CD4-positive, alpha-beta T cell treated with Interleukin-1 beta for 1 hour (primary cell): ENCODE measurements at regions not wholly inside any gene's neighbourhood (a gene's known extent, or its start where the extent isn't known, plus 50 kb on each side); places are given as distances from the start of the nearest gene placed in this dataset.
A peak's percentile ranks its signal among the peaks of the same experiment; 100 is the strongest.

Source experiments
- DNase-seq, 2 donors: peaks; one replicate each; pipeline ENCODE4 v3.0.0-alpha.2; 2020 to 2022

DNA sequence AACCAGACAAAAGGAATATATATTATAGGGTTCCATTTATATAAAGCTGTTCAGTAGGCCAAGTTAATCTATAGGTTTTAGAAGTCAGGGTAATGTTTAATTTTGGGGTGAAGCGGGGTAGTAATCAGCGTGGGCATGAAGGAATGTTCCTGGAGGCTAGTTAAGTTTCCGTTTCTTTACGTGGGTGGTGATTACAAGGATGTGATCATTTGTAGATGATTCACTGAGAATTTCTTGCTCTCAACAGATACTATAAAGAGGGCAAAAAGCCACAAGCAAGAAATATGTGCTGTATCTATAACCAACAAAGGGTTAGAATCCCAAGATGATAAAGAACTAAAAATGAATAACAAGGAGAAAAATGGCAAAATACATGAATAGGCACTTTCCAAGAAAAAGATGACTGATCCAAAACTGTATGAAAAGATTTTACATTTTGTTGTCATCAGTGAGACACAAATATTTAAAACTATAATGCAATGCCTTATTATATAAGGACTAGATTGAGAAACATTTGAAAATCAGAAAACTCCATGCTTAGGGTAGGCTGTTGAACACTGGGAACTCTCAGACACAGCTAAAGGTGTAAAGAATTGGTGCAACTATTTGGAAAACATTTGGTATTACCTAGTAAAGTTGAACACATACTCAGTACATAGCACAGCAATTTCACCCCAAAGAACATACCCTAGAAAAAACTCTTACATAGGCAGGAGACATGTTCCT is 224.3 kb upstream of the S1PR3 start:
- no peak for DNase-seq

DNA sequence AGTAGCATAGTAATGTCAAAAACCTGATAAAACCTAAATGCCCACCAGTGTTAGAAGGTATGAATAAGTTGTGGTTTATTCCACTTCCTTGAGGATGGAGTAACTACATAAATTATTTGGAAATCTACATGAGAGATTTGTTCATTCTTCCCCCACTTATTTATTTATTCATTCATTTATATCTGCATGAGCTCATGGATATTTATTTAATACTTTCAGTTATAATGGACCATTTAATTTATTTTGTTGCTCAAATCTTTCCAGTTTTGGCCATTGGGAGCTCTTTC is 223.8 kb upstream of the S1PR3 start:
- DNase-seq = no peak

DNA sequence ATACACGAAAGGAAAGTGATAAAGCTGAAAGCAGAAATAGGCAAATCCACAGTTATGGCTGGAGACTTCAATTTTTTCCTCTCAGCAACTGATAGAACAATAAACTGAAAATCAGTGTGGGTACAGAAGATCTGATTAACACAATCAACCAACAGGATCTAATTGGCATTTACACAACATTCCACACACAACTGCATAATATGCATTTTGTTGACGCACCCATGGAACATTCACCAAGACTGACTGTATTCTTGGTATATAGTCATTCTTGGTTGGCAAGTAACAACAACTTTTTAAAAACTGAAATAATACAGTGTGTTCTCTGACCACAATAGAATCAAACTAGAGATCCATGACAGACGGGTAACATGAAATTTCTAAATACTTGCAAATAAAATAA is 218.7 kb upstream of the S1PR3 start:
- DNase-seq = no peak

DNA sequence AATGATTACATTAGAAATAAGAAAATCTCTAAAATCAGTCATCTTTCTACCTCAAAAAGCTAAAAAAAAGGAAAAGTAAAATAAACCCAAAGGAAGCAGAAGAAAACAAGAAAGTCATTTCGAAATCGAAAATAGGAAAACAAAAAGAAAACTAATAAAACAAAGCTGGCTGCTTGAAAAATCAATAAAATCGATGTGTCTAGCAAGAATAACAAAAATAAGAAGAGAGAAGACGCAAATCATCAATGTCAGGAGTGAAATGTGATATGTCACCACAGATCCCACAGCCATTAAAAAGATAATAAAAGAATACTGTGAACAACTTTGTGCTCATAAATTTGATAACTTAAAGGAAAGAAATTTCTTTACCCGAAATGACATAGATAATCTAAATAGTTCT is 218.1 kb upstream of the S1PR3 start:
- DNase-seq = no peak

DNA sequence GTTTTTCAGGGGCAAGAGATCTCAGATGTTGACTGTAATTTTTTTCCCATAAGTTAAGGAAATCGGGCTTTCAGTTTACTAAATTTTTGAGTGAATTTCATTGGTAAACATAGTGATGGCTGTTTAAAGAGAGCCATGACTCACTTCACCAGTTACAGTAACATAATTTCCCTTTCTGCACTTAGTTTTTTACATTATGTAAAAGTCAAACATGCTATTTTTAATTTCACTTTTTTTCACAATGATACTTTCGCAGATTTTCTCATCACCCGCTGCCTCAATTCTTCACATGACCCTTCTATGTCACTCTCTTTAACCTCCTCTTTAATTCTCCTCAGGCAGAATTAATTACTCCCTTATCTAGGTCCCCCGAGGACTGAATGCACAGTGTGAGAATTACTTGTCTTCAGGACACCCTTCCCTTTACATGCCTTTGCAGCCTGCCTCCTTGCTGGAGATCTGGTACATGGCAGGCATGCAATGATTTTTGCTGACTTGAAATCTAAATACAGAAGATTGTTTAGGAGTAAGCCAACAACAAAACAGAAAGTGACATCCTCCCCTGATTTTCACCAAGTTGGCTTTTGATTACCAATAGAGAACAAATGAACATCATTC is 217.5 kb upstream of the S1PR3 start:
- DNase-seq = no peak

DNA sequence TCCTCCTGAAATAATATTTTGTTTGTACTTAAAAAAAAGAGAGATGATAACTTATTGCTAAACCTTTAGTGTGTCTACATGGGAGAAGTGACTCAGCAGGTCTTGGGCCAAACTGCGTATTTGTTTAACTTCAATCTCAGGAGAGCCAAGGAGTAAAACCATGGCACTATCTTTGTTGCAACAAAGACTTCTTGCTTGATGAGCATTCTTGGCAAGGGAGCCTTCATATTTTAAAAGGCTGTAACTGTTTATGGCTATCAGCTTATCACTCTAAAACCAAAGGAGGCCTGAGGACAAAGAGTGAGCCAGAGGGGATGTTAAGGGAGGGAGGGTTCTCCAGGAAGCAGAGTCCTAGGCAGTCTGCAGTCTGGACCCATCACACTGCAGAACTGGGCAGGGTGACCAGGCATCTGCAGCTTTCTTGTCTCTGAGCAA is 216.2 kb upstream of the S1PR3 start:
- no peak for DNase-seq

DNA sequence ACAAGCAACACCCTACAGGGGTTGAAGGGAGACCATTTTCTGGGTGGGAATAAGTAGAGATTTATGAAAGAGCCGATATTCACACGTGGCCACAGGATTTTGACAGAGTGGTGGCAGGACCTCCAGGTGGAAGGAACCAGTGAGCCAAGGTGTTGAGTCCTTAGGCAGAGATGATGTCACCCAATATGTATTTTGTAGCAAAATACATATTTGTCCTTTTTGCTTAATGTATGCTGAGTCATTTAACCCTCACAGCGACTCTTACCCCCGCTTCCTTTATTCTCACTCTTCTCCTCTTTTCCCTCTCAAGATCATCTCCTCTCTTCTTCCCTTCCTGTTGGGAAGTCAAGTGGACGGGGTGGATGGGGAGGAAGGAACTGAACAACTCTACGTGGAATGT is 215.7 kb upstream of the S1PR3 start:
- DNase-seq = no peak

DNA sequence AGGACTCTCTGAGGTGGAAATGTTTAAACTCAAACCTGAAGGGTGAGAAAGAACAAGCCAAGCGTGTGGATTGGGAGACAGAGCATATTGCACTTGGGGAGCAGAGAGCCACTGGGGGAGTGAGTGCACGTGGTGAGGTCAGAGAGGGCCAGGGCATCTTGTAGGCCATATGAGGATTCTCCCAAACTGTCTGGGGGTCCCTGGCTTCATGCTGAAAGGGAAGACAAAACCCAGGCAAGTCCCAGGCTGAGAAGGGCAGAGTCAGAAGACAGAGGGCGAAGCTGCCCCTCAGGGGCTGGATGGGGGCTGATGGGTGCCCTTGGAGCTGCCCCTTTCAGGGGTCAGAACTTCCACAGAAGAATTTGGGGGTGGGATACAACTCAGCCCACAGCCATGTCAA is 215.3 kb upstream of the S1PR3 start:
- DNase-seq = no peak

DNA sequence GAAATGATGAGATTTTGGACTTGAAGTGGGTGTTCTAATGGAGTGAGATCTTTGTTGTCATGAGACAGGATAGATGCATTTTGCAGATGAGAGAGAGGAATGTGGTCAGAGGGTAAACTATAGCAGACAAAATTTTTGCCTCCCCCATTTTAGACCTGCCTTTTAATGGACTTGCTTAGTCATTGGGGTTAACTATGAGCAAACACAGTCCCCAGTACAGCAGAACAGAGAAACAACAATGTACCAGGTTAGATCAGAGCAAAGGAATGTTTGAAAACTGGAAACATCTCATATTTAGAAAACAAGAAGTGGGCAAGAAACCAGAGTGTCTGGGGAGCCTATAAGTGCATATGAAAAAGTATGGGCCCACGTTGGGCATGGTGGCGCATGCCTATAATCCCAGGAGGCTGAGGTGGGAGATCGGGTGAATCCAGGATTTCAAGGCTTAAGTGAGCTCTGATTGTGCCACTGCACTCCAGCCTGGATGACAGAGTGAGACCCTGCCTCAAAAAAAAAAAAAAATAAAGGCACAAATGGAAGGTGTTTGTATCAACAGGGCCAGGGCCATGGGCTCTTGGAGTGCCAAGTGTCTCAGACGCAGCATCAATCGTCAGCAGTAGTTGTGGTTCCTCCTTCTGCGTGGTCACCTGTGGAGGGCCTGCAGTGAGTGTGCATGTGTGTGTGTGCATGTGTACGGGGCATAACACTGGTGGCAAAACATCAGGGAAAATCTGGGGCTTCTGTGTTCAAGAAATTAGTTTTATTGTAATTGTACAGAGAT is 214.4 kb upstream of the S1PR3 start:
- no peak for DNase-seq

DNA sequence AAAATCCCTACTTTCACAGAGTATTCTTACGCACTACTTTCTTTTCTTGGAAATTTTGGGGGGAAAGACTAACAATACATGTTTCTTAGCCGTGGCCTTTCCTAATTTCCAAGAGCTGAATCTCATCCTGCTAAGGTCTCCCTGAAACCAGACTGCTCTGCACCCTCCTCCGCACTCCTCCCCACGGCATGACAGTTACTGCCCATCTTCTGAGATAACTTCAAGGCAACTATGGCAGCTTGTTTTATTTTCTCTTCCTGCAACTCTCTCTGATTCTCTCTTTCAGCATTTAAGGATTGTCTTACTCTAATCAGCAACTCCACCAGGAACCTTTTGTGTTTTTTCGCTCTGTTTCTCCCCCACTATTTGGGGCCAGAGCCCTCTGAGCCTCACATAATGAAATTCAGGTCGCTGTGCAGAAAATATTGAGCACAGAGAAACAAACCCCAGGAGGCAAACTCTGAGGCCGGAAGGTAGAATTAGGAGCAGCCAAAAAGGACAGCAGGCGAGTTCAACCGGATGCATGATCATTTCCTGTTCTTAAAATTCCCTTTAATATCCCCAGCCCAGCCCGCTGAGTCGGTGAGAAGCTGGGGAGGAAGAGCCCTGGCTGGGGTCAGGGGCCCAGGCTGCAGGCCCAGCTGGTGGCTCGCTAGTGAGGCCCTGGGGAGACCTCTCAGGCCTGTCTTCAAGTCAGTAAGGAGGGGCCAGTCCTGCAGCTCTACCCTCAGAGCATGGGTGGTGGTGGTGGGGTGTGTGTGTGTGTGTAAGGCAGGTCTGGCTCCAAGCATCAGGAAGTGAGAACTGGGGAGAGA is 213.6 kb upstream of the S1PR3 start:
- DNase-seq = peak in 1 of 2 donors; percentile 7

DNA sequence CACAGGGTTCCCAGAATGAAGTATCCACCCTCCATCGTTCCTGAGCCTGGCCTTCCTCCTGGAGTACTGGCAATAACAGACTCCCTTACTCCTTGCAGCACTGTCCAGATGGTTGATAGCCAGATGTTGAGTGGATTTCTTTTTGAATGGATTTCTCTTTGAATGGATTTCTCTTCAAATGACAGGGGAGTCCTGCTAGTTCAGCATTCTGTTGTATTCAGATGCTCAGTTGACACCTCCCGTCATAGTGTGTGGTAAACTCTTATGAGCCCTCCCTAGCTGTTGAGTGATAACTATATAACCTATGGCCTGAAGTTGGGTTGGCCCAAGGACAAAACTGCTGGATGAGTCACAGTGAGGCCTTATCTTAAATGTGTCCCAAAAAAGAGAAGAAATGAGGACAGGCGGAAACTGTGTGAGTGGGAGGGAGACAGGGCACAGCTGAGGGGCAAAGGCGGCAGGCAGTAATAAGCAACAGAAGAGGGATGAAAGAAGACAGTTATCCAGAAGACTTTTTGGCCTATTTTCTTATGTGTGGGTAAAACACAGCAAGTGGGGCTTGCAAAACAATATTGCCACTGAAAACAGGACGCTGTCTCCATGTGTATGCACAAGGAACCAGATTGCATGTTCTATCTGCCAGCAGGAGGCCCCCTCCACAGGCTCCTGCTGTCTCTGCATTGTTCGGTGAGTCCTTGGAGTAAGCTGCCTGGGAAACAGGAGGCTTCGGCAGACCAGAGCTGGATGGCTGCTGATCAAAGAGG is 209.5 kb upstream of the S1PR3 start:
- no peak for DNase-seq

DNA sequence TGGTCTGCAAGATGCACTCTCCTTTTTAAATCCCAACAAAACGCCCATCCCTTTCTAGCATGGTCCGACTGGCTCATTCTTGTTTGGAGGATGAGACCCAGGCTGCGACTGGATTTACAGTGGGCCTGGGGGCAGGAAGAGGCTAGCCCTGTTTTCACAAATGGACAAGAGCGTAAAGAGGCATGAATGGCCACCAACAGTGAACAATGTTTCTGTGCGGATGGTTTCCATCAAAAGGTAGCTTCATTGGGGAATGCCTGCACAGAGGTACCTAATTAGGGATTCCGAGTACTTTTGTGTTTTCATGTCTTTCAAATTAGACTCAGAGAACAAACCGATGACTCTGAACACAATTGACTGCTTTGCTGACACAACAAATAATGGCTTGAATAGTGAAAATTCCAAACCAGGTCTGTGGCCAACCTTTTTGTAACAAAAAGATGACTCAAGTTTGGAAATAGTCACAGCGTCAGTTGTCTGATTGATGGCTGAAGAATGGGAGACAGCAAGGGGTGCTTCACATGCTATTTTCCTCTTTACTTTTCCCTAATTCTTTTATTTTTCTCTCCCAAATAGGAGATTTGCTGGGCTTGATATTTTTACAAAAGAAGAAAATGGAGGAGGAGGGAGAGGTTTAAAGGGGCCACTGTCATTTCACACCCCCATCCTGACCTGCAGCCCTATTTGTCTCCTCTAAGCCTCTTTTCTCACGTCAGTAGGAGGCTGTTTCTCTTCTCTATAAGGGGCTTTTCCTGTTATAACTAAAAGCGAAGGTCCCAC is 208.1 kb upstream of the S1PR3 start:
- DNase-seq = no peak

DNA sequence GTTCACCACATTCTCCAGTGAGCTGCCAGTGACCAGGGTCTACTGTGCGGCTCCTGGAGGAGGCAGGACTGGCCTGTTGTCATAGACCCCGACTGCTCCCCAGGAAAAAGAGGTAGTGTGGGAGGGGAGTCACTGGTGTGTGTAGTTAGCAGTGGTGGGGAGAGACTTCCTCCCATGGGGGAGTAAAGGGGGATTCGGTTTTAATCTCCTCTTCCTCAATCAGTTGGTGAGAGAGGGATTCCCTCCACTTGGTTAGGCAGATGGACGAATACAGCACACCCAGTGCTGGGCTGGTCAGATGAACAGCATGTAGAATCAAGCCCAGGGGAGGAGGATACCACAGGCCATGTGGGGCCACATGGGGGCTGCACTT is 207.6 kb upstream of the S1PR3 start:
- DNase-seq = no peak

DNA sequence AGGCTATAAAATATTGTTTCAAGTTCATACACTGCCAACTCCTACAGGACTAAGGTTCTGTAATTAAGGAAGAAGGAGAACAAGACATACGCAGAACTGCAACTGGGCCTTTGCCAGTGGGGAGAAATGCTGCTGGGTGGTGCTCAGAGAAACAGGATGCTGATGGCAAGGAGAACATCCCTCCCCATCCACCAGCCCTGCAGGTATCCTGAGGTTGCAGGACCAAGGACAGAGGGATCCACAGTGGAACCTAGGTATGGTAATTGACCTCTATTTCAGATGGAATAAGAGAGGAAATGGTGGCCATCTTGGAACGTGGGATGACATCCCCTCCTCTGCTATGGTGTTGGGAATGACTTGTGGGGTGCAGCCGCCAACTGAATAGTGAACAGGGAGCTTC is 206.3 kb upstream of the S1PR3 start:
- no peak for DNase-seq

DNA sequence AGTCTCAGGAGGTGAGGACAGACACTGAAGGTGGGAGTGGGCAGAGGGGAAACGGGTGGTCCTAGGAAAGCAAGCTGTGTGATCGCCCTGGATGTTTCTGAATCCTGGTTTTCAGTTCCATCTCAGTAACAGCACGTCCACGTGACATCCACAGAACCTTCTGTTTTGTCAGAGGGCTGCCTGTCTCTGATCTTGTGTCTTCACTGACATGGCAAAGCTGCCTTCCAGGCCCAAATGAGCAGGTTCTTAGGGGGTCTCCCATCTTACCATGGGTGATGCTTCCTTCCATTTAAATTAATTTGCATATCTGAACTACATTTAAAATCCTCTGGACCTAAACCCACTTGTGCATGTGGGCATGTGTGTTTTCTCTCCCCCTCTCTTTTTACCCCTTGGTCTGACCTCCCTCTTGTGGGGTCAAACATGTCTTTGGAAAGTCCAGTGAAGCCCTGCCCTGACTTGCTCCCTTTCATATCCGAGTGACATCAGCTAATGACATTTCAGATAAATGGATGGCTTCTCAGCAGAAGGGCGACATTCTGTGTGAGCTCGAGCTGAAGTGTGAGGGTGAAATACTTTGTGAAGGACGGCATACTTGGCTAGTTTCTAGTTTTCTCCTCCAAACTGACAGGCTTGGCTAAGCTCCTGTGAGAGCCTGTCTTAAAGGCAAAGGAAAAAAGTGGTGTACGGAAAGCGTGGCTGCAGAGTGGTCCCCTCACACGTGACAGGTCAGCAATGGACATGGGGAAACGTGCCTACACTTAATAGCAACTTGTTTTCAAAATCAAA is 204.8 kb upstream of the S1PR3 start:
- no peak for DNase-seq

DNA sequence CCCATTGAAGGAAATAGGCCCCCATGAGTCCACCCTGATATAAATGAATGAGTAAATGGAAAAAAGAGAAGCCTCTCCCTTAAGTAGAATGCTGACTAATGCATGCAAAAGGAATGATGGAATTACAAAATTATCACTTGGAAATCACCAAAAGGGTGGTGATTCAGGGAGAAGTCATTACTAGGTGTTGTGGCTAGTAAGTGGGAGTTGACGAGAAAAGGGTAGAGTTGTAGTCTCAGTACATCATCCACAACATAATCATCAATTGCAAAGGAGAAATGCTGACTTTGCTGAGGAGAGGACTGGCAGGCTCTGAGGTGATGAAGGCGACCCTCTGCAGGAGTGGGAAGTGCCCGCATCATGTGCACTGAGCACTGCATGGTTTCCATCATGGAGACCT is 201.5 kb upstream of the S1PR3 start:
- no peak for DNase-seq

DNA sequence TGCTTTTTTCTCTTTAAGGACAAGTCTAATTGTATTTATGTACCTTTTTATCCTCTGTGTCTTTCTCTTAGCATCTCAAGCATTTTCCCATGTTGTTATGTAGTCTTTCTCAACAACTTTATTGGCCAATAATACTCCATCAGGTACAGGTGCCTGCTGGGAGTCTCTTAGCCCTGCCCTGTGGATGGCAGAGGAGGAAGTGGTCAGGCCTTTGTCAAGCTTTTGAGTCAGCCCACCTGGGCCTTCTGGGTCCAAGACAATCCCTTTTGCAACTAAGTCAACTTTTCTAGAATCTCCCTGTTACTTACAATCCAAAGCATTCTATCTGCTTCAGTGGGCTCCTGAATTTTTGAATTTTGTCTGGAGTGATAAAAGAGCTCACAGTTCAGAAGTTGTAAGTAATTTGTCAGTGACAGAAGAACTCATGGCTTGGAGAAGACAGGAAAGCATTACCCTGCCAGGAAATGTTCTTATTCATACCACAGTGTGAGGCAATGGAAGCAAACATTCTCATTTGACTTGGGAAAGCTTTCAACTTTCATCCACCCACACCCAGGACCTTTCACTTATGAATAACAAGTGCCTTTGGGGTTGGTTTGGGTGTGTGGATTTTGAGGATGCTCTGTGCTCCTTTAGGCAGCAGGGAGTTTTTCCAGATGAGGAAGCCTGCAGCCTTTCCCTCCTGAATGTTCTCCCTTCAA is 200.0 kb upstream of the S1PR3 start:
- DNase-seq = no peak

DNA sequence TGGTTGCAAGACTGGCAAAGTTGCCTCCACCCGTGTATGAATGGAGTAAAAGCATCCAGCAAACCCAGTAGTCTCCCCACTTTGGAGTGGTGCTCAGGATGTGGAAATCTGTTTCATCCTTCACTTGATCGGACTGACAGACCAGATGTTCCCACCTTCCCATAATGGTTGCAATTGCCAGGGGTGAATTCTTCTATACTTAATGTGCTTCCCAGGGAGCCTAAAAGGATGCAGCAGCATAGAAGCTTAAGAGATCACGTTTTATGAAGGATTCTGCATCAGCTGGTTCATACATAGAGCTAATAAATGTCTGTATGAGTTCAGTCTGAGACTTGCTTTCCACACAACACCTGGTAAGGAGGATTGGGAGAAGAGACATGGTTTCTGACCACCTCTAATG is 198.8 kb upstream of the S1PR3 start:
- no peak for DNase-seq

DNA sequence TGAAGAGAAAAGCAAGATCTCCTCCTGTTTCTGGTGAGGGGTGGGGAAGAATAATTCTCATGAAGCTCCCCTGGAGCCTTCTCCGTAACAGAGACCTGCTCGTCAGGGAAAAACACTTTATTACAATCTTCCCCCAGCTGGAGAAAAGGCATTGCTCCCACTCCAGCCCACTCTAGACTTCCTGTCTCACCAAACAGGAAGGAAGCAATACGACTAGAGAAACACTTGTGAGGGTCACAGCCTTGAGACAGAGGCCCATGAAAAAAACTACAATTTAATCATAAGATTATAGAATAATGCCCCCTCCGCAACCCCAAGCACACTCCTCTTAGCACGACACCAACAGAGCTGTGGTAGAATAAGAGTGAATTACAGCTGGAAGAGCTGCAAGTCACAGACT is 197.2 kb upstream of the S1PR3 start:
- DNase-seq = no peak

DNA sequence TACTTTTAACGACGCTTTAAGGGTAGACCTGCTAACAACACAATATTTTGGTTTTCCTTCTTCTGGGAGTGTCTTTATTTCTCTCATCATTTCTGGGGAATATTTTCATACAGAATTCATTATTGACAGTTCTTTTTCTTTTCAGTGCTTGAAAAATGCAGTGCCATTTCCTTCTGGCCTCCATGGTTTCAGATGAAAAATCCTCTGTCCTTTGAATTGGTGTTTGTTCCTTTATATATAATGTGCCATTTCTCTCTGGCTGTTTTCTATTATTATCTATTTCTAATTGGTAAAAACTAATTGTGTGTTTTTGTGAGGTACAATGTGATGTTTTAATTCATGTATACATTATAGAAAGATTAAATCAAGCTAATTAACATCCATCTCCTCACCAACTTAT is 194.3 kb upstream of the S1PR3 start:
- DNase-seq = no peak

DNA sequence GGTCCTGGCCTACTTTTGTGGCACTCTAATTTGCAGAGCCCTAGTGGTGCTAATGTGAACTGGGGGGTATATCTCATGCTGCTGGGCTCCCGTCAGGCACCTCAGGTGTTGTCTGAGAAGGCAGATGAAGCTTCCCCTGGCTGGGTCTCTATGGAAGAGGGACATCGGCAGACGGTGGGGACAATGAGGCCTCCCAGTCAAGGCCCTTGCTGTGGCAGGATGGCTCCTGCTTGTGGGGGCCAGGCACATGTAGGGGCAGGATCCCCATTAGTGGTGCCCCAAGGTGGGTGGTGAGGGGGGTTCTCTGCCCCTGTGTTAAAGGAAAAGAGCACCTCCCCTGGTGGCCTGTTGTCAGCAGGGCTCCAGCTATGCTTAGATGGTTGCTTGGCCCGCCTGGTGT is 192.8 kb upstream of the S1PR3 start:
- DNase-seq = no peak
